HG03103 (cell line): ENCODE measurements at regions not wholly inside any gene's neighbourhood (a gene's known extent, or its start where the extent isn't known, plus 50 kb on each side); places are given as distances from the start of the nearest gene placed in this dataset.

ENCODE experiments used
- ATAC-seq: cut with Tn5 transposase; IDR thresholded peaks from one replicate; pipeline ENCODE4 v1.9.1; 2021; ENCODE audit warnings: low read depth; ENCODE audit not compliant: unreplicated experiment

DNA sequence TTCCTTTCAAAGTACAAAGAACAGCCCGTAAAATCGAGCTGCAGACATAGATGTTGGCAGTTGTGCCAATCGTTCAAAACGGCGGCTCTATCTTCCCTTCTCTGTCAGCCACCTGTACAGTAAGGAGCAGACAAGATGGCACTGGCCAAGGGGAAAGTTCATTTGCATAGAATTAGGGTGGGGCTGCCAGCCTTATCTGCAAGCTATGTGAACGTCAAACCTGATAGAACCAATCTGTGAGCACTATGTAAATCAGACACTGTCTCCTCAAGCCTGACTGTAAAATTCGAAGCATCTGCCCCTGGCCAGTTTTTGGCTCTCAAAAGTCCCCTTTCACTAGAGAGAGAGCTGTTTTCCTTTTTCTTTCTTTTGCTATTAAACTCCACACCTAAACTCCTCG, 374.5 kb downstream of the EPM2A start:
- no peak for ATAC-seq

DNA sequence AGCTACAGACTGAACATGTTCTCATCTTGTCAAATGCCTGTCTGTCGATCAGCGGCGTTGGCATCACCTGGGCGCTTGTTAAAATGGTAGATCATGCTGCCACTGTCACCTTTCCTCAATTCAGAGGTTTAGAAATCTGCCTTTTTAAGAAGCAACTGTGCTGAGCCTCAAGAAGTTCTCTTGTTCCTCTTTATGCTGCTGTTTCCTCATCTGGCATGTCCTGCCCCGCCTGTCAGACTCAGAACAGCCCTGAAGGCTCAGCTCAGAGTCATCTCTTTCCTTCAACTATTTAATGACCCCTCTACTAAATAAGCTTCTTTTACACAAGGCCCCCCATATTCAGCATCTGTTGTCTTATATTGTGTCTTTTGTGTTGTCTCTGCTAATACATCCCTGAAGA, 368.2 kb downstream of the EPM2A start:
- no peak for ATAC-seq

DNA sequence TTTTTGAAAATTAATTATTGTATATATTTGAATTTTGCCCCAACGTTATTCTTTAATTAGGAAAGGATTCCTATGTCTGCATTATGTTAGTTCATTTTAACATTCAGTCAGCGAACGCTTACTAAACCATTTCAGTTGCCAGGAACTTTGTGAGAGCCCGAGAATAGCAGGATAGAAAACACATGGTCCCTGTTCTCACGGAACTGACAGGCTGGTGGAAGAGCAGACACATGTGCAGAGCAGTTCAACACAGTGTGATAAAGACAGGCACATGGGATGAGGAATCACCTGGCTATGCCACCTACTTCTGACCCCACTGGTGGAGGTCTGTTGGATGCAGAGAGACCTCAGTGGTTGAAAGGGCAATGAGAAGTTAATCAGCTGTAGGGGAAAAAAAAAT, 367.2 kb downstream of the EPM2A start:
- no peak for ATAC-seq

DNA sequence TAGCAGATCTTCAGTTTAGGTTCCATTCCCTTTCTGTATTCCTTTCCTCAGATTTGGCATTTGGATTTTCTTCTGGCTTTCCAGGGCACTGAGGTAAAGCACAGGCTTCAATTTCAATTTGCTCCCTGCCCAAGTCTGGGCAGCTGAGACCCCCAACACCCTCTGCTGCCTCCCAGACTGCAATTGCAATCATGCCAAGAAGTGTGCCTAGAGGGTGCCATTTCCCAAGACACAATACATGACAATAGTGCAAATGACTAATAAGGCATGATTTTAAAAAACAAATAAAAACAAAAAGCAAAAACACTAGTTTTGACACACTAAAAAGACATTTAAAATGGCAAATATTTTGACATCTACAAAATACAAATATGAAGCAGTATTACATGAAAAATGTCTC, 364.8 kb downstream of the EPM2A start:
- ATAC-seq: no peak

DNA sequence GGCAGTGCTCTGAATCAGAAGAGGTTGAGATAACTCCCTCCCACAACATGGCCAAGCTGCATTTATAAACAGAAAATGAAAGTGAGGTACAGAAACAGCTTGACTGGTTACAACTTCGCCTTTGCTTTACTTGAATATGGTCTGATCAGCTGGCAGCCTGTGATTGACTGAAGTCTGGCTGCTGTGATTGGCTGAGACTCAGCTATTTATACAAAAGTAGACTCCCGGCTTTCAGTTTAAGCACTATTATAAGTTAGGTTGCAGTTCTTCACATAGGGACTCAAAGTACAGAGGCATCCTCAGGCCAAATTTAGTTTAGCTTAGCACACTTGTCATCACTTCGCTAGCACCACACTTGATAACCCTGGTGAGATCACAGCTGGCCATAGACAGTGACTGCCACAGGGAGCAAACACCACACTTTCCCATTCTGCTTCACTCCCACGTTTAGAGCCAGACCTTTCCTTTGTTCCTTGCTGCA, 362.6 kb downstream of the EPM2A start:
- ATAC-seq: peak; percentile 98

DNA sequence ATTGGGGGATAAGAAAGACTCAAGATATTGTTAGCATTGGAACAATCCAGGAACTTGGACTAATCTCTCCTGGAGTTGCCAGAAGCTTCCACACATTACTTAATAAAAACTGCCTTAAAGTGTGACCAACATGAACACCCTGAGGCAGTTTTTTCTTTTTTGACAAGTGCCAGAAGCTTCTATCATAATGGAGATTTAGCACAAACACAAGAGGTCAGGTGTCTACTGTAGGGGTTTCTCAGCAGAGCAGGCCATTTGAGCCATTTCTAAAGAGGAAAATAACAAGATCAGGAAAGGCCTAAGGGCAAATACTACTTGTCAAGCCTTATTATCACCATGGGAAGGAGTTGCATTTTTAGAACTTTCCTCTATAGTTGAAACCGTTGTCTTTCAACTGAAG, 361.5 kb downstream of the EPM2A start:
- no peak for ATAC-seq

DNA sequence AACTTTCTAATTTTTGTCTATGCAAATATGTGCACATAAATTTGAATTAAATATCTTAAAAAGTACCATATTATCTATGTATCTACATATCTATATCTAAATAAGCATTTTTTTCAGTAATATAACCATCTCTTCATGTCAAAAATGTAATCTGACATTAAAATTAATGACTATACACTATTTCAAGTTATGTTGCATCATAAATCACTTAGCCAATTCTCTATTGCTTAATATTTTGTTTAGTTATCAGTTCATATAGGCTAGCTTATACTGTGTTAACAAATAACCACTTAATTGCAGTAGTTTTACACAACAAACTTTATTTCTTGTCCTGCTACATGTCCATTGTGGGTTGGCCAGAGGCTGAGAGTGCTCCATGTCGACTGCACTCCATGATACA, 360.8 kb downstream of the EPM2A start:
- no peak for ATAC-seq

DNA sequence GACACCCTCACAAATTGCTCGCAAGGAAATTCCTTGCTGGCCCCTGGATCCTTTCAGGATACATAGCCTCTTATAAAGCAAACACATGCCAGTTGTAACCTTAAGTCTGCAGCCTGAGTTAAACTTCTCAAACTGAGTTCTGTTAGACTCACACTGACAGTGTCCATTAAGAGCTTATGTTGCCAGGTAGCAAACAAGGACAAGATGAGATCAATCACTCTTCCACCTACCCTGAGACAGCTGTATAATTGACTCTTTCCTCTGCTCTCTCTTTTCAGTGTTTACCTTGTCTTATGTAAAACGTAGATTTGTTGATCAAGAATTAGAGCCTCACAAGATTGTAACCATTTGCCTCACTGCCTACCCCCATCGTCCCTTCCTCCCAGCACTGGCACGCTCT, 359.8 kb downstream of the EPM2A start:
- no peak for ATAC-seq

DNA sequence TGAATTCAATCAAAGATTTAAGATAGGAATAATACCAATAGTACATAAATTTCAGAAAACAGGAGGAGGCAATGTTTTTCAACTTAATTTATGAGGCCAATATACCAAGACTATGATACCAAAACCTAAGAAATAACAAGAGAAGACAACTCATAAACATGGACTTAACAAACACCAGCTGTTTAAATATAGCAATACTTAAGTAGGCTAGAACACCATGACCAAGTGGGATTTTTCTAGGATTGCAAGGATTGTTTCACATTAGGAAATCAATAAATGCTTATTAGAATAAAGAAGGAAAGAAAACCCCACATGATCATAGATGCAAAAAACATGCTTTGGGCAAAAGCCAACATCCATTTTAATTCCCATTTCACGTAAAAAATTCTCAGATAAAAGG, 355.1 kb downstream of the EPM2A start:
- no peak for ATAC-seq

DNA sequence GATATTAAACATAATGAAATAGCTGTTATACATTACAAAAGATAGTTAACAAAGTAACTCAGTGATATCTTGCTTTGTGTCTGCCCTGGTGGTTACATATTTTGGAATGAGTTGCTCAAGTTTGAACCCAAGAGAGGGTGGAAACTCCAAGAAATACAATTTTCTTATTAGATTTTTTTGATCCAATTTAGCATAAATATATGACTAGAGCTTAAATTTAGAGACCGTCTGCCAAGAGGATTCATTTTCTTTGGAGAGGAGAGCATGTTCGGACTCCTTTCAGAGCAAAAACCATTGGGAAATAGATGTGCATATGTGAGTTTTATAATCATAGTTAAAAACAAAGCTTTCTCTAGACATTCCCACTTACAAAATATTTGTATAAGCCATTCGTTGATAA, 353.4 kb downstream of the EPM2A start:
- ATAC-seq: no peak

DNA sequence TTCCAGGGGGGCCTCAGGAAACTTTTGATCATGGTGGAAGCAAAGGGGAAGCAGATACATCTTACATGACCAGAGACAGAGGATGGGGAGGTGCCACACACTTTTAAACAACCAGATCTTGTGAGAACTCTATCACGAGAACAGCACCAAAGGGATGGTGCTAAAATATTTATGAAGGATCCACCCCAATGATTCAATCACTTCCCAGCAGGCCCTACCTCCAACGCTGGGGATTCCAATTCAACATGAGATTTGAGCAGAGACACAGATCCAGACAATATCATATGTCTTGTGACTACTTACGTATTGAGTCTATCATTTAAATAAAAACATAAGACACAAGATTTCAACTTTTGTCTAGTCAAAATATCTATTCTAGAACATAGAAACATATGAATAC, 351.9 kb downstream of the EPM2A start:
- ATAC-seq: no peak

DNA sequence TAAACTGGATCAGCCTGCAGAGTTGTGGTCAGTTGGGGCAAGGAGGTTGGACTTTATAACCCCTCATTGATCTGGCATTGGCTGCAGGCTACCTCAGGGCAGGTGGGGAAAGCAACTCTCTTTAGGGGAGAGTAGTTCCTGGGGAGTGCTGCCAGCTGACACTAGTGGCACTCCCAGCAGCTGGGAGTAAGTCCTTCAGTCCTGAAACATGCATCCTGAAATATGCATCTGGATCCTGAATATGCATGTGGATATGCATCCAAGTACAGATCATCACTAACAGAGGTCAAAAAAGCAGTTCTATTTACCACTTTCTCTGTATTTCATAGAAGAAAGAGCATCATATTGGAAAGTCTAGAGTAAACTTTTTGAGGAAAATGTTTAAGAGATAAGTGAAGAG, 350.8 kb downstream of the EPM2A start:
- no peak for ATAC-seq

DNA sequence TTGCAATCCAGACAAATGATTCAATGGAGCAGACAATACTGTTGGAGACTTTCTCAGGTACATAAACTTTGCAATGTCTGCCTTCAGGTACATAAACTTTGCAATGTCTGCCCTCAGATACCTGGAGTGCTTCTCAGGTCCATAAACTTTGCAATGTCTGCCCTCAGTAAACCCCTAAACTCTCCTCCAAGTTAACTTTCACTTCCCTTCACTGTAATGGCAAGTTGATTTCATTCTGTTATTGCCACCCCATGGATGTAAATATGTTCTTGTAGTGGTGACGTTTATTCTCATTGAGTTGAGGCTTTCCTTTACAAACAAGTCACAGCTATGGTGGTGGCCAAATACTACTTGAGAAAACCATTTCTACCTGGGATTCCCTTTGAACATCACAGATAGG, 338.8 kb downstream of the EPM2A start:
- ATAC-seq: no peak

DNA sequence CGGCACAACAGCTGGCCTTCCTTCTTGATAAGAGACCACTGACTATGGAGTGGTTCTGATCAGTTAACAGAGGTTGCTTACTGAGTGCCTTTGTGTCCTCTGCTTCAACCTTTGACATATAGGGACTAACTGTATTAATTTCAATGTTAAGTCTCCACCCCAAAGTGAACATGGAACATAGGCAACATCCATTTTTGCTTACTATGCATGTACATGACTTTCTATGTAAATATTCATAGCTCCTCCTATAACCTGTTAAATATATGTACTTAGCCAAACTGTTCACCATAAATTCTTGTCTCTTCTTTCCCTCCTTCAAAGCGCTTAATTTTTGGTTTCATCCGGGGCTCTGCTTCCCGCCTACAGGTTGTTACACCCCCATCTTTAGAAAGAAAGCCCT, 334.8 kb downstream of the EPM2A start:
- ATAC-seq: no peak

DNA sequence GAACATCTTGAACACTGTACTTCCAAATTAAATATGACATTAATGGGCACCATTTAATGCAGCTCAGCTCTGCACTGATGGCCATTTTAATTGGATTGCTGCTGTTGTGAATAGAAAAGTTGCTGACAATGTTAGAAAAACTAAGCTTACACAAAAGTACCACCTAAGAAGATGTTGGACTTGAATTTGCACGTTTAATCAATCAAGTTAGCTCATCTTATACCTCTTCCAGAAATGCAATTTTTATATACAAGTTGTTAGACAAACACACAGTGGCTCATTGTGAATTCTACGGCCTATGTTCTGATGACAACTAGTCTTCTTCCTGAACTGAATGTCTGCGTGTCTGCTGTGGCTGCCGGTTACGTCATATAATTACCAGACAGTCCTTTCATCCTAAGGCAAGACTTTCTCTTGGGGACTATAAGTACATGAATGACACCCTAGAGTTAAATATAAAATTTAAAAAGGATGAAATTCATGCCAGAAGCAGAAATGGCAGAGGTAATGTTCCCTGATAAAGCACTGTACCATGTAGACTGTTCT, 330.2 kb downstream of the EPM2A start:
- ATAC-seq: no peak

DNA sequence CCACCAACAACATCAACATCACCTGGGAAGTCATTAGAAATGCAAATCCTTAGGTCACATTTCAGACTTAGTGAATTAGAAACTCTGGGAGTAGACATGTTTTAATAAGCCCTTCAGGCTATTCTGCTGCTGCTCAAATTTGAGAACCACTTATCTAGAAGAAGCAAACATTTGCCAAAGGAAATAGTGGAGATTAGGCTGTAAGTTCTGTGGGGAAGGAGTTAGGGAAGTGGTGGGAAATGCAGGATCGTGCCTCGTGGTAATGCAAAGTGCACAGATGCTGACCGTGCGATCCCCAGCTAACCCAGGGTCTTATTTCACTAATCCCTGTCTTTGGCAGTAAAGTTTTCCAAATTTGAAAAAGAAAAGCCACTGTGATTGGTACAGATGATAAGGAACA, 328.5 kb downstream of the EPM2A start:
- ATAC-seq: no peak

DNA sequence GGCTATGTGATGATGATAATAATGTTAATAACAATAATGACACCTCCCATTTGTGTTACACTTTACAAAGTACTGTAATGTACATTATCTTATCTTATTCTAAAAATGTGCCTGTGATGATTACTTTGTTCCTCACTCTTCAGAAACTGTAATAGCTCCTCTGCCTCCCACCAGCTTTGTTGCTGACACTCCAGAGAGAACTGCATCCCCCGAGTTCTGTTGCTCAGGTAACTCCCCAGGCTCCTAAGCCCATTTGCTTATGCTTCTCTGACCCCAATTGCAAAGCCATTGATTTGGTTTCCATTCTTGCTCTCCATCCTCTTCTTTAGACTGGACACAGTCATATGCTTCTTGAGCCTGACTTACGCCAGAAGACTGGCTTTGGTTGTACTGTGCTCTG, 319.7 kb downstream of the EPM2A start:
- ATAC-seq: no peak

DNA sequence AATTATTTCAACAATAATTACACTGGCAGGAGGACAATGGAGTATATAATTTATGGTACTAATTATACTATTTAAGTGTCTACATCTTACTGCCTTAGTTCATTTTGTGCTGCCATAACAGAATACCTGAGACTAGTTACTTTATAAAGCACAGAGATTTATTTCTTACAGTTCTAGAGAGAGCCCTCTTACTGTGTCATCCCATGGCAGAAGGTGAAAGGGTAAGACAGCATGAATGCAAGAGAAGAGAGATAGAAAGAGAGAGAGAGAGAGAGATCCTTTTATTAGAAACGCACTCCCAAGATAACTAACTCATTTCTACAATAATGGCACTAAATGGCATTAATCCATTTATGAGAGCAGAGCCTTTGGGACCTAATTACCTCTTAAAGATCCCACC, 314.7 kb downstream of the EPM2A start:
- ATAC-seq: no peak

DNA sequence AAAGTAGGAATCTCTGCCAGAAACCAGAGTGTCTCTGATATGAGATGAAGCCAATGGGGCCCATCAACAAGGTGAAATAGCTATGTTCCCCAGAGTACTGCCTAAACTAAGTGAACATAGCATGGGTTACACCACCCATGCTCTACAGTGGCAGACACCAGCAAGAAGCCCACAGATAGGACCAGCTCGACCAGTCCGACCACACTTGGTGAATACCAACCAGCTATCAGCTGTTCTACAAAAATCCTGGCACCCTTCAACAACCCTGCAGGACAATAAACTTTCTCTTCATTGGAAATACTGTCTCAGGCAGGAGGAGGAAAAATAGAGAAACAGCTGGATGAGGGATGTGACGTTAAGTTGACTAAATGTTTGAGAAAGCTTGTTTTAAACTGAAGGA, 311.4 kb downstream of the EPM2A start:
- no peak for ATAC-seq

DNA sequence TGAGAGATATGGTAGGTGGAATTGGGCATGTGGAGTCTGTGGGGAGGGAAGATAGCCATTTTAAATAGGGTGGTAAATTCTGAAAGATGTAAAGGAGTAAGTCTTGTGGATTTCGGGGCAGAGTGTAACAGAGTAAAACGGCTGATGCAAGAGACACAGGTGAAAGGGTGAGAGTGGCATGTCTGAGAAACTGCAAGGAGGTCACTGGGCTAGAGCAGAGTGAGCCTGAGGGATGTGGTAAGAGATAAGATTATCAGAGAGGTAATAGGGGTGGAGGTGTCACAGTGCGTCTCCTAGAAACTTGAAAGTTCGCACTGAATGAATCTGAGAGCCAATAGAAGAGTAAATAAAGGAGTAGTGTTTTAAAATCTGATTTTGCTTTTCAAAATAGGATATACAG, 308.1 kb downstream of the EPM2A start:
- ATAC-seq: no peak

DNA sequence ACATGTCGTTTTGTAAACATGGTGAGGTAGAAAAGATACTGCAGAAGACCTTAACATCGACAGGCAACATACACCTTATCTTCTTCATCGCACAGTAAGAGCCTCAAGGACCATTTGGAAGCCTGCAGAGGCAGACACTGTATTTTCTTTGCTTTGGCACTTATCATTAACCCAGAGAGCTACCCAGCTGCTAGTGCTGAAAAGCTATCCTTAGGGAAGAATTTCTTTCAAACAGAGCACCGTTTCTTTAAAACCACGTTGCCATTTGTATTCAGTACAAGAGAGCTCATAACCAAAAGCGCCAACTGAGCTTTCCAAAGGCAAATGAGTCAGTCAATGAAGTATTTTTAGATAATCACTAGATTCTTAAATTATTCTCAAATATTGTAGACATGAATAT, 306.6 kb downstream of the EPM2A start:
- no peak for ATAC-seq

DNA sequence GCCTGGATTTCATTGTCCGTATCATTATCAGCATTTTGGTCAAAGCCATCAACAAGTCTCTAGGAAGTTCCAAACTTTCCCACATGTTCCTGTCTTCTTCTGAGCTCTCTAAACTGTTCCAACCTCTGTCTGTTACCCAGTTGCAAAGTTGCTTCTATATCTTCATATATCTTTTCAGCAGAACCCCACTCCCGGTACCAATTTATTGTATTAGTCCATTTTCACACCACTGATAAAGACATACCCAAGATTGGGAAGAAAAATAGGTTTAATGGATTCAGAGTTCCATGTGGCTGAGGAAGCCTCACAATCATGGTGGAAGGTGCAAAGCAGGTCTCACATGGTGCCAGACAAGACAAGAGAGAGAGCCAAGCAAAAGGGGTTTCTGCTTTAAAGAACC, 293.2 kb downstream of the EPM2A start:
- ATAC-seq: no peak

DNA sequence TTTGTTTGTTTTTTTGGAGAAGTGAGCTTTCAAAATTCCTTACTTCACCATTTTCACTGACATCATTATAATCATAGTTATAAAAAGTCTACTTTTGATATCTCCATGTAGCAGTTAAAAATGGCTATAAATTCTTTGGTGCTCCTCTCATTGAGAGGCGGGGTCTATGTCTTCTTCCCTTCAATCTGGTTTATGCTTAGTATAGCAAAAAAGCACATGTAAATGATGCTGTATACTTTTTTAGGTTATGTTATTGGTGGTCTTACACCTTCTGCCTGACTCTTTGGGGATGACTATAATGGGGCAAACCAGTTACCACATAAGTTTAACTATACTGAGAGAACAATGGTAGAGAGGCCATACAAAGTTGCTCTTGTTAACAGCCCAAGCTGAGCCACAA, 289.6 kb downstream of the EPM2A start:
- ATAC-seq: no peak
